Left ventricle myocardium inferior (tissue), 1 donor: ENCODE measurements at regions not wholly inside any gene's neighbourhood (a gene's known extent, or its start where the extent isn't known, plus 50 kb on each side); places are given as distances from the start of the nearest gene placed in this dataset.

Source experiments
- DNase-seq: peaks from one replicate; pipeline ENCODE4 v3.0.0-alpha.2; 2020
- H3K27ac ChIP-seq: fragments of 200-600 bp; replicated peaks from 2 replicates; pipeline ENCODE4 v1.8.0; 2021
- H3K27me3 ChIP-seq: fragments of 200-600 bp; 2 replicates; pipeline ENCODE4 v1.8.0; 2021; ENCODE audit warnings: low read depth
- H3K36me3 ChIP-seq: fragments of 200-600 bp; 2 replicates; pipeline ENCODE4 v1.8.0; 2021
- H3K4me1 ChIP-seq: fragments of 200-600 bp; 2 replicates; pipeline ENCODE4 v1.8.0; 2021
- H3K4me3 ChIP-seq: fragments of 200-600 bp; 2 replicates; pipeline ENCODE4 v1.8.0; 2021; ENCODE audit warnings: mild to moderate bottlenecking, moderate library complexity
- H3K9me3 ChIP-seq: fragments of 200-600 bp; replicated peaks from 2 replicates; pipeline ENCODE4 v1.8.0; 2021
- CTCF ChIP-seq: fragments of 200-600 bp; IDR thresholded peaks from 2 replicates; pipeline ENCODE4 v1.8.0; 2021; ENCODE audit warnings: antibody characterized with exemption, mild to moderate bottlenecking, borderline replicate concordance
- intact Hi-C: fragments of 100-400 bp; cut with micrococcal nuclease; formaldehyde crosslinking; loops from one replicate; pipeline ENCODE4 v1.11.0; 2022
- donor health status: DM: no; HTN: yes; CAD: no; lungs with severe emphysema.

GRCh38 chr9:14415947-14416346 is 102.0 kb upstream of the NFIB start:
- intact Hi-C loops = no loop called here
- Histone ChIP-seq H3K27ac (no peak overlapping the region), H3K36me3 (no peaks in the 10 kb centered on the region), H3K4me3 (no peak overlapping the region), H3K4me1 (no peaks in the 10 kb centered on the region), H3K27me3 (no peaks in the 10 kb centered on the region), H3K9me3 (peaks cover 11% of the 10 kb centered on the region)
- DNase-seq = no peak
- no peak for TF ChIP-seq CTCF

GRCh38 chr9:14413812-14414211 is 99.9 kb upstream of the NFIB start:
- intact Hi-C loops = no loop called here
- no peaks in the 10 kb centered on the region for H3K4me1 ChIP-seq
- H3K4me3 ChIP-seq = no peak overlapping the region
- no peak for TF ChIP-seq CTCF
- H3K27ac ChIP-seq = no peak overlapping the region
- no peaks in the 10 kb centered on the region for H3K27me3 ChIP-seq
- no peaks in the 10 kb centered on the region for H3K36me3 ChIP-seq
- H3K9me3 ChIP-seq = peaks cover 11% of the 10 kb centered on the region
- DNase-seq = no peak

GRCh38 chr9:14412775-14413174 is 98.8 kb upstream of the NFIB start:
- no peaks in the 10 kb centered on the region for H3K4me1 ChIP-seq
- H3K9me3 ChIP-seq = peaks cover 11% of the 10 kb centered on the region
- H3K4me3 ChIP-seq = no peak overlapping the region
- no peak for DNase-seq
- no peak for TF ChIP-seq CTCF
- H3K27ac ChIP-seq = no peak overlapping the region
- no peaks in the 10 kb centered on the region for H3K27me3 ChIP-seq
- intact Hi-C loops = no loop called here
- H3K36me3 ChIP-seq = no peaks in the 10 kb centered on the region

GRCh38 chr9:14406463-14406862 is 92.5 kb upstream of the NFIB start:
- no peaks in the 10 kb centered on the region for H3K36me3 ChIP-seq
- H3K27ac ChIP-seq = no peak overlapping the region
- no peak for DNase-seq
- no peaks in the 10 kb centered on the region for H3K9me3 ChIP-seq
- H3K27me3 ChIP-seq = no peaks in the 10 kb centered on the region
- no peak overlapping the region for H3K4me3 ChIP-seq
- TF ChIP-seq CTCF = no peak
- intact Hi-C loops = loop anchor here (10.0 kb wide), 1 partner anchor 1052 kb away; no protein-coding TSS in a partner anchor
- H3K4me1 ChIP-seq = peaks cover 5% of the 10 kb centered on the region

GRCh38 chr9:14405176-14405706 is 91.3 kb upstream of the NFIB start:
- Histone ChIP-seq H3K27me3 (no peaks in the 10 kb centered on the region), H3K27ac (no peak overlapping the region), H3K4me1 (peaks cover 15% of the 10 kb centered on the region), H3K9me3 (no peaks in the 10 kb centered on the region), H3K4me3 (no peak overlapping the region), H3K36me3 (no peaks in the 10 kb centered on the region)
- no peak for TF ChIP-seq CTCF
- intact Hi-C loops = loop anchor here (10.0 kb wide), 1 partner anchor 1050 kb away; no protein-coding TSS in a partner anchor
- DNase-seq = no peak
